ENCODE measurements at regions not wholly inside any gene's neighbourhood (a gene's known extent, or its start where the extent isn't known, plus 50 kb on each side); places are given as distances from the start of the nearest gene placed in this dataset.
"Not testable (repeated sequence)": the region's sequence is repeated elsewhere in the genome, so short reads cannot be mapped to it uniquely, and the experiment has no call there.

DNA sequence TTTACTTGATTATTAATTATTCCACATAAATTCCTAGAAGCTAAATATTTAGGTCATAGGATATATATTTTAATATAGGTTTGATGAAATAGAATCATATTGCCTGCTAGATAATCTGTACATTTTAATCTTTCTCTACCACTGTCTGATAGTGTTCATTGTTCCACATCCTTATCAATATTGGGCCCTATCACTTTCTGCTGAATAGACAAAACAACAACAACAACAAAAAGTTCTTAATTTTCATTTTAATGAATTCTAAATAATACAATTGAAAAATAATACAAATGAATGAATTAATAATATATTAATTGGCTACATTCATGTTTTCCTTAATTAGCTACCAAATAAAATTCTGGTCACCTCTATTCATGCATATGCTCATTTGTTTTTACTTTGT lies 1437.2 kb downstream of the LRFN5 start:
- DNase-seq (ENCODE audit: low spot score) = no peak

DNA sequence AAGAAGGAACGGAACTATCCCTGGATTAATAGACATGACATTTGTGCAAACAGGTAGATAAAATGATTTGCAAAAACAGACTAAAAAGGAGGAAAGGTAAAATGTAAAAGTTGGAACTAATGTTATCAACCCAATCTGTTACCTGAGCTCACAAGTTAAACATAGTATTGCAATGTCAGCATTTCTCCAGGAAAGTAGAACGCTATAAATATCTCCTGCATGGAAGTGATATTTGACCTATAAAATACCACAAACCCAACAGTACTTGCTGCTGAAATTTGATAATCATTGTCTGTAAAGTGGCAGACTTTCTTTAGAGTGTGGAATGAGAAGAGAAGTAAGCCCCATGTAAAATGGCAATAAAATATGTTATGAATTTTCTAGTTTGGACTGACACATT lies 1435.7 kb downstream of the LRFN5 start:
- DNase-seq (ENCODE audit: low spot score) = no peak

DNA sequence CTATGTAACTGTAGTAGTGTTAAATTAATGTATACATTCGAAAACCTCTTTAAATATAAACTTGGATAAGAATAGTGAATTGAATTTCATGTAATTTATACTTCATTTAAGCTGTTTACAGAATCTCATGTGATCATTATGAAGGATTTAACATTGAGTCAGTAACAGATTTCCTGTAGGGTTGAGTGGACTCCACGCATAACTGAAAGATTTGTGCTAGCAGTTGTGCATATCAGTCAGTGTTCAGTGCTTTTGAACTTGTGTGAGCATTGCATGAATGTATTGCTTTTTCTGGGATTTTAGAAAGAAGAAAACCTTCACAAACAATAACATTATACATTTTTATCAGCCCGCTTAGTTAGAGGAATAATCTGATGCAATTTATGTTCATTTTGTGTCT lies 1435.3 kb downstream of the LRFN5 start:
- no peak for DNase-seq (ENCODE audit: low spot score)

DNA sequence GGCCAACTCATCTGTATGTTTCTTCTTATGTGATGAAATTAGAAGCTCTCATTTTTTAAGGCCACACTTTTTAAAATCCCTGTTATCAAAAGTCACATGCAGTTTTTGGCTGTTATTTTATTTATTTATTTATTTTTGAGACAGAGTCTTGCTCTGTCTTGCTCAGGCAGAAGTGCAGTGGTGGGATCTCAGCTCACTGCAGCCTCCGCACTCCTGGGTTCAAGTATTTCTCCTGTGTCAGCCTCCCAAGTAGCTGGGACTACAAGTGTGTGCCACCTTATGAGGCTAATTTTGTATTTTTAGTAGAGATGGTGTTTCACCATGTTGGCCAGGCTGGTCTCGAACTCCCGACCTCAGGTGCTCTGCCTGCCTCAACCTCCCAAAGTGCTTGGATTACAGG lies 1434.5 kb downstream of the LRFN5 start:
- DNase-seq (ENCODE audit: low spot score) = no peak

DNA sequence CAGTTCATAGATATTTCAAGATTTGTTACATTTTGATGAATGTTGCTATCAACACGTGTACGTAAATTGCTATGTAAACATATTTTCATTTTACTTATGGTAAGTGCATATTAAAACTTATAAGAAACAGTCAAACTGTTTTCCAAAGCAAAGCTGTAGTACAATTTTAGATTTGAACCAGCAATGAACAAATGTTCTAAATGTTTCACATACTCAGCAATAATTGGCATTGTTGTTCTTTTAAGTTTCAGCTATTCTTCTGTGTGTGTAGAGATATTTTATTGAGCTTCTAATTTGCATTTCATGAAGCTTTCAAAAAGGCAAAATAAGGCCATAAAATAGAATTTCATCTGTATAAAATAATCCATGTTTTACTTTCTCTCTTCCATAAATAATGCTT lies 1433.2 kb downstream of the LRFN5 start:
- no peak for DNase-seq (ENCODE audit: low spot score)

DNA sequence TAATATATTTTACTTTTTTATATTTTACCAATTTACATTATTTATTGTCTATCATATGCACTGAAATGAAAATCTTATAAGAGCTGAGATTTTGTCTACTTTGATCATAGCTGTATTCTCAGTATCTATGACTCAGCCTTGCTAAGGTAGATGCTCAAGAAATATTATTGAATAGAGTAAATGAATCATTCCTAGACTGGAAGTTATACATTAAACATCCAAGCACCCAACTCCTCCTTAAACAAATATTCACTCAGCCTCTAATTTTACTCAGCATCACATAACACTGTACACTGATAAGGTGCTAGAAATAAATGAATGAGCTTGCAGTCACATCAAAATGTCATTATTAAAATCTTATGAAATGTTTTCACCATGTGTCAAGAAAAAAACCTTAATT lies 1424.9 kb downstream of the LRFN5 start:
- DNase-seq (ENCODE audit: low spot score) = no peak

DNA sequence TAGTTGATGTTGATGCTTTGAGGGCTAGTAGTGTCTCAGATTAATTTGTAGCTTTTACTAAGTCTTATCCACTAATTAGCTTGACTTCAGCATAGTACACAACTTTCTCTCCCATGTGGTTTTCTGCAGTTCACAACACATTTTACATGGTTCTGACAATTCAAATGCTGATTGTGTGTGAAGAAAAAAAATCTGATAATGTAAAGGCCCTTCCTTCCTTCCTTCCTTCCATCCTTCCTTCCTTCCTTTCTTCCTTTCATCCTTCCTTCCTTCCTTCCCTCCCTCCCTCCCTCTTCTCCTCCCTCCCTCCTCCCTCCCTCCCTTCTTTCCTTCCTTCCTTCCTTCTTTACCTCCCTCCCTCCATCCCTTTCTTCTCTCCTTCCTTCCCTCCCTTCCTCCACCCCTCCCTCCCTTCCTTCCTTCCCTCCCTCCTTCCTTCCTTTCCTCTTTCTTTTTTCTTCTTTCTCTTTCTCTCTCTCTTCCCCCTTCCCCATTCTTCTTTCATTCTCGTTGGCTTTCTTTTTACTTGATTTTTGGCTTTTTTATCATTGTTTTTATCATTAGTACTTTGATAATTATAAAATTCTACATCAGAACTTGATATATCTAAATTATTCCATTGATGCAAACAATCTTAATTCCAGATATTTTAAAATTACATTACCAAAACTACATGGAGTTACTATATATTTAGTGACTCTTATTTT lies 1415.6 kb downstream of the LRFN5 start:
- no peak for DNase-seq (ENCODE audit: low spot score)

DNA sequence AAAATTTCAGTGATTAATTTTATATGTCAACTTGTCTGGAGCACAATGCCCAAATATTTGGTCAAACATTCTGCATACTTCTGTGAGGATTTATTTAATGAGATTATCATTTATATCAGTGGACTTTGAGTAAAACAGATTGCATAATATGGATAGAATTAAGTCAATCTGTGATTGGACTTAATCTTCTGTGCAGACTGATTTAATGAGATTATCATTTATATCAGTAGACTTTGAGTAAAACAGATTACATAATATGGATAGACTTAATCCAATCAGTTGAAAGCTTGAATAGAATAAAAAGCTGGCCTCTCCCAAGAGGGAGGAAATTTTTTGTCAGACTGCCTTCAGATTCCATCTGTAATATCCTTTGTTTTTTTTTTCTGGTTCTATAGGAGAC lies 1413.2 kb downstream of the LRFN5 start:
- DNase-seq (ENCODE audit: low spot score) = no peak

DNA sequence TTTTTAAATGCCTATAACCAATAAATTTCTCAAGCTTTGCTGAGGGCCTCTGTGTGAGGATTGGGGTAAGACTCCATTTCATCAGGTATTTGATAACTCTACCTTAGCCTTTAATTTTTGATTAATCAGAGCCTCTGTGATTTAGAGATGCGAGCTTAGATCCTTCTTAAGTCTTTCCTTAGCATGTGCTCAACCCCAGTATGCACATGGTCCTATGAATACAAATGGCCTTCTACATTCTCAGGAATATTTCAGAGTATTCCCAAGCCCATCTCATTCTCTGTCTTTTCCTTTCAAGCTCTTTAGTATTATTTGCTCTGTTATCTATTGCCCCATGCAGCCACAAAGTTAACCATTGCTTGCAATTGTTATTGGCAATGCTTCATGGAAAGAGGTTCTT lies 1407.7 kb downstream of the LRFN5 start:
- no peak for DNase-seq (ENCODE audit: low spot score)

DNA sequence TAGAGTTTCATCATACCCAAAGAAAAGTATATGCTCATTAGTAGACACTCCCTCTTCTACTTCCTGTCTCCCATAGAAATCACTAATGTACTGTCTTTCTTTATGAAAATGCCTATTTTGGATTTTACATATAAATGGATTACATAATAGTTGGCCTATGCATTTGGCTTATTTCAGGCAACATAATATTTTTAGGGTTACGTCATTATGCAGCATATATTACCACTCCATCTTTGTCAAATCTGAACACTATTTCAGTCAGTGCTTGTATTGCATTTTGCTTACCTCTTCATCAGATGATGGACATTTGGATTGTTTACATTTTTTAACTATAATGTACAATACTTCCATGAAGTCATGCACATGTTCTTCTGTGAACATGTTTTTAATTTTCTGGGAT lies 1406.1 kb downstream of the LRFN5 start:
- no peak for DNase-seq (ENCODE audit: low spot score)

DNA sequence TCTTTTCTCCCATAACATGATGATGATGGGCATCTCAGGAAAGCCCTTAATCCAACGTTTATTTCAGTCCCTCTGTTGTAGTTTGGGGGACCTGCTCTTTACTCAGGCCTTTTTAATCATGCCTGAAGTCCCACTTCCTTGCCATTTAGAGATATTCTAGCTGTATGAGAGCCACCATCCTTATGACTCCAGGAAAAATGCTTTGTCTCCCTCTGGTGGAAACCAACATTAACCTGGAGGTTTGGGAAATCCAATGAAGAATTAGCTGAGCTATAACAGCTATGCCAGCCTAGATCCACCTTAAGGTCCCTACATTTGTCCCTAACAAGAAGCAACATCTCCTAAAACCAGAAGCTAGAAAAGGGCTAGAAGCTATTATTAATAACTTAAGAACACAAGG lies 1399.1 kb downstream of the LRFN5 start:
- DNase-seq (ENCODE audit: low spot score) = no peak

DNA sequence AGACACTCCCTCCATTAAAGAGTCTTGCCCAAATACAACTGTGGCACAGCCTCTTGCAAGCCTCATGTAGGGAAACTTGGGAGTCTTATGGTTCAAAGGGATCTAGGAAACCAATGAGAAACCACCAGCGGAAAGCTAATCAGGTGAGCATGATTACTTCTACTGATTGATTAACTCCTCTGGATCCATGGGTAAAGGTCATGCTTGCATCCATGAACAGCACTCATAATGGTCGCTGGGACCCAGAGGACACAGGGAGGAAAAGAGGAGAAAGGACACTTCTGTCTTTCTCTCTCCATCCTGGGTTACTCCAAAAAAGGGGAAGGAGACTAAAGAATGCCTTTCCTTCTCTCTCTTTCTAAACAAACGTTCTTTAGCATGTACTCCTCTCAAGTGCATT lies 1397.2 kb downstream of the LRFN5 start:
- DNase-seq (ENCODE audit: low spot score) = peak; percentile 18

DNA sequence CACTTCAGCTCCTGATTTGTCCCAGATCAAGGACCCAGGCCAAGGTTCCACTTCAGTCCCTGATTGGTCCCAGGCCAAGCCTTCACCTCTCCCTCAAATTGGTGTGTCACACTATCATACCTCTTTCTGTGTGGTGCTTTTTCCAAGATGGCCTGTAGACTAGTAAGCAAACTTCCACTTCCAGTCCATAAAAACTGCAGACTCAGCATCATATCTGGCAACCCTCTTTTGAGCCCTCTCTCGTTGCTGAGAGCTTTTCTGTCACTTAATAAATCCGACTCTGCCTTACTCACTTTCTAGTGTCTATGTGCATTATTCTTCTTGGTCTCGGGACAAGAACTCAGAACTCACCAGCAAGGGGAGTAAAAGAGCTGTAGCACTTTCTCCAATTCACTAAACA lies 1395.1 kb downstream of the LRFN5 start:
- DNase-seq (ENCODE audit: low spot score) = peak; percentile 8

DNA sequence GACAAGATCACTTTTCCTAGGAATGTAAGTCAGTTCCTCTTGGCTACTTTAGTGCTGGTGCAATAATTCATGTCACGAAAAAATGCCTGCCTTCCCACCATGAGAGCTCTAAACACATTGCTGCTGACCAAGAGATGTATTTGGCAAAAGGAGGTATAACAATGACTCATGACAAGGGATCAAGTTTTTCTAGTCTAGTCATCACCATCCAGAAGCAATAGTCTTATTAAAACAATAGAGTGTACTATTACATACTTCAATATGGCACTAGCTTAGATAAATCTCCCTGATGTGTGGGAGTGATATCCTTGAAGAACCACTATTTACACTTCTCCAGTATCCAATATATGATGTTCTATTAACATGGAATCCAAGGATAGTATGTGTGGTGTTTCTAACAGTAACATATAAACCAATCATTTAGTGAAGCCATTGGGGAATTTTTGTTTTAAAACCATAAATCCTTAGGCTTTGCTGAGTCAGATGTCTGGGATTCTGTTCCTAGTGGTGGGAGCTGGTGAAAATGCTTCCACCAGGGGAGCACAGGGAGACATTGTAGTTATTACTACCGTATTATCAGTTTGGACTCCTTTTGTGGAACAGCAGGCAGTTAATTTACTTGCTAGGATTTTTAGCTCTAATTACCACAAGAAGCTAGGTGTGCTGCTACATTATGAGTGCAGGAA lies 1387.5 kb downstream of the LRFN5 start:
- DNase-seq (ENCODE audit: low spot score) = no peak

DNA sequence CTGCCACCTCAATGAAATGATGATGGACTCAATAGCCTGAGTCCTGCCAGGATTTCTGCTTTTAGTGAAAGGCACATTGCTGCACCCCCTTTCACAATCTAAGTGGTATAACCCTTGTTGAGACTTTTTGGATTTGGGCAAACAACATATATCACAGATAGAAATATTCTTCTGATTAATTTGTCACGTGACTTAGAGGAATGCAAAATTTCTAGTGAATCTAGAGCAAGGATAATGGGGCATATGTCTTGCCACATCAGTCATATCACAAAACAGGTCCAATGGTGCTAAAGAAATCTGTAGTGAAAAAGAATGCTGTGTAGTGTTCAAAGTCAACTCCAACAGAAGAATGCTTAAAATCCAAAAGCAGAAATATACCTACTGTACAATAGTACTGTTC lies 1386.3 kb downstream of the LRFN5 start:
- no peak for DNase-seq (ENCODE audit: low spot score)

DNA sequence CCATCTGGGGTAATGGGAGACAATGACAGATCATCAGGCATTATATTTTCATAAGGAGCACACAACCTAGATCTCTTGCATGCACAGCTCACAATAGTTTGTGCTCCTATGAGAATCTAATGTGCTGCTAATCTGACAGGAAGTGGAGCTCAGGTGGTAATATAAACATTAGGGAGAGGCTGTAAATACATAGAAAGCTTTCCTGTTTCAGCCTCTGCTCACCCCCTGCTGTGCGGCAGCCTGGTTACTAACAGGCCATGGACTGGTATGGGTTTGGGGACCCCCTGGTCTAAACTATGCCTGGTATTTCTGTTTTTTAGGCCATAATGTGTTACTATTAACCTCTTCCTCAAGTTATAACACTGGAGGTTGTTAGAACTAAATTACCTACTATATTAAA lies 1373.7 kb downstream of the LRFN5 start:
- DNase-seq (ENCODE audit: low spot score) = no peak

DNA sequence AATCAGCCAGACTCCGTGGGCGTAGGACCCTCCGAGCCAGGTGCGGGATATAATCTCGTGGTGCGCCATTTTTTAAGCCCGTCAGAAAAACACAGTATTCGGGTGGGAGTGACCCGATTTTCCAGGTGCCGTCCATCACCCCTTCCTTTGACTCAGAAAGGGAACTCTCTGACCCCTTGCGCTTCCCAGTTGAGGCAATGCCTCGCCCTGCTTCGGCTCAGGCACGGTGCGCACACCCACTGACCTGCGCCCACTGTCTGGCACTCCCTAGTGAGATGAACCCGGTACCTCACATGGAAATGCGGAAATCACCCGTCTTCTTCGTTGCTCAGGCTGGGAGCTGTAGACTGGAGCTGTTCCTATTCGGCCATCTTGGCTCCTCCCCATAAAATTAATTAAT lies 1366.5 kb downstream of the LRFN5 start:
- DNase-seq (ENCODE audit: low spot score) = not testable (repeated sequence)

DNA sequence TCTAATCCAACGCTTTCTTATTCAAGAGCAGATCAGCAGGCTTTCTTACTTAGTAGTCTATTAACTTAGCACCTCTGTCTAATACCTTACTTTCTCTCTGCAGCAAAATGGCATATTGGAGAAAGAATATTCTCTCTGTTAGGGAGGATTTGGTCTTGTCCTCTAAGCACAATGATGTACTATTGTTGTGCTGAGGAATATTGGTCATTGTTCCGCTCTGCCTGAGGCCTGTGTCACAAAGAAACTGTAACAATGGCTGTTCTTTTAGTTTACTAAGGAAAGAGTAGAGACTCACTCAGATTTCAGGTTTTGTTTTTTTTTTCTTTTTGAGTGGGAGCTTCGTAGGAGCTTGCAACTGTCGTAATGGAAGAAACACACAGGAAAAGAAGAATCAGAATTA lies 1358.8 kb downstream of the LRFN5 start:
- no peak for DNase-seq (ENCODE audit: low spot score)

DNA sequence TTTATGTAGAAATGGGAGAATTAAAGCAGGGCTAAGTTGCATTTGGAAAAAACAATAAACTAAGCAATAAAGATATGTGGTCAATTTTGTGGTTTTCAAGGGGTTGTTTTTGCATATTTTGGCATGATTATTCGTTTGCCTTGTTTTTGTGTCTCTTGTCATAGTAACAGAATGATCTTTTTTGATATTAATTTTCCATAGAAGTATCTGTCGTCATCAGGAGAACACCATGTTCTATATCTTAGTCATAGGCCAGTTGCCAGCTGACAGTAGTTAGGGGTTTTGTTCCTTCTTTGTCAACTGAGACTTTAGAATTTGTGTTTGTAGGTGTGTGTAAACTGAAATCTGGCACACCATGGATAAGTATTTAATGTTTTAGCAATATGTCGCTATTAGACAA lies 1354.8 kb downstream of the LRFN5 start:
- no peak for DNase-seq (ENCODE audit: low spot score)

DNA sequence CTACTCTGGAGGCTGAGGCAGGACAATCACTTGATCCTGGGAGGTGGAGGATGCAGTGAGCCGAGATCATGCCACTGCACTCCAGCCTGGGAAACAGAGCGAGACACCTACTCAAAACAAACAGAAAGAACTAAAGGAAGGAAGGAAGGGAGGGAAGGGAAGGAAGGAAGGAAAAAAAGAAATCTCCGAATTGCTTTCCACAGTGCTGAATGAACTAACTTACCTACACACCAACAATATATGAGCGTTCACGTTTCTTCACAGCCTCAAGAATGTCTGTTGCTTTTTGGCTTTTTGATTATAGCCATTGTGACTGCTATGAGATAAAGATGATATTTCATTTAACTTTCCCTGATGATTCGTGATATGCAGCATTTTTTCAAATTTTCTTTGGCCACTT lies 1343.7 kb downstream of the LRFN5 start:
- DNase-seq (ENCODE audit: low spot score) = no peak

DNA sequence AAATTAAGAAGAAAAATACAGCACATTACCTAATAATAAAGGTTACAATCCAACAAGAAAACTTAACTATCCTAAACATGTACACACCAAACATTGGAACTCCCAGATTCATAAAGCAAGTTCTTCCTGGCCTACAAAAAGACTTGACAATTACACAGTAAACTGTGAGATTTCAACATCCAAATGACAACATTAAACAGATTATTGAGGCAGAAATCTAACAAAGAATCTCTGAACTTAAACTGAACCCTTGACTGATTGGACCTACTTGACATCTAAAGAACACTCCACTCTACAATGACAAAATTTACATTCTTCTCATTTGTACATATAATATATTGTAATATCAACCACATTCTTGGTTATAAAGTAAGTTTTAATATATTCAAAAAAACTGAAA lies 1341.3 kb downstream of the LRFN5 start:
- no peak for DNase-seq (ENCODE audit: low spot score)

DNA sequence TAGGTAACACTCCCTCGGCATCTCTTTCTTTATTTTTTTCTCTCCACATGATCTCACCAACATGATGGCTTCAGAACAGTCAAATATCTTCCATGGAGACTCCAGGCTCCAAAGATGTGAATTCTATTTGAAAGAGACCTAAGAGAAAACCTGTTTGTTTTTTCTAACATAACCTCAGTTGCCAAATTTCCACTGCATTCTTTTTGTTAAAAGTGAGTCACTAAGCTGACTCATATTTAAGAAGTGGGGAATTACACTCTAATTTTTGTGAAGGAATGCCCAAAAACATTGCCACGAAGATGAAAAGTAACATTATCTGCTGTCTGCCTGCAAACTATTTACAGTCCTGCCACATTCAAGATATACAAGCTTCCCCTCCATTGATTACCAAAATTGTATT lies 1337.6 kb downstream of the LRFN5 start:
- DNase-seq (ENCODE audit: low spot score) = no peak

DNA sequence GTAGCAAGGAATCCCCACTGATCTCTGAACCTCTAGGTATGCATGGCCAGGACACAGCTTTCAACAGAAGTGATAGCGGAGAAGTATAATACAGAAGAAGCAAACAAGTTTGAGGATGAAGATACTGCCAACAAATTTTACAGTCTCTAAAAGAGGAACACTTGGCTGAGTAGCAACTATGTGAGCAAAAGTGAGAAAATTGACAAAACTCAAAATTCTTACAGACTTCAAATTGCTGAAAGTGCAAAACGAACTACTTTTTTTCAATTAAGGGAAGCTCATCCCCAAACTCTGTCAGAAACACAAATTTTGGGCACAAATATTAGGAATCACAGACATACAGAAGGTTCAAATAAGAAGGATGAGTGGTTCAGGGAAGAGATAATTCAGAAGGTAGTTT lies 1324.6 kb downstream of the LRFN5 start:
- no peak for DNase-seq (ENCODE audit: low spot score)

DNA sequence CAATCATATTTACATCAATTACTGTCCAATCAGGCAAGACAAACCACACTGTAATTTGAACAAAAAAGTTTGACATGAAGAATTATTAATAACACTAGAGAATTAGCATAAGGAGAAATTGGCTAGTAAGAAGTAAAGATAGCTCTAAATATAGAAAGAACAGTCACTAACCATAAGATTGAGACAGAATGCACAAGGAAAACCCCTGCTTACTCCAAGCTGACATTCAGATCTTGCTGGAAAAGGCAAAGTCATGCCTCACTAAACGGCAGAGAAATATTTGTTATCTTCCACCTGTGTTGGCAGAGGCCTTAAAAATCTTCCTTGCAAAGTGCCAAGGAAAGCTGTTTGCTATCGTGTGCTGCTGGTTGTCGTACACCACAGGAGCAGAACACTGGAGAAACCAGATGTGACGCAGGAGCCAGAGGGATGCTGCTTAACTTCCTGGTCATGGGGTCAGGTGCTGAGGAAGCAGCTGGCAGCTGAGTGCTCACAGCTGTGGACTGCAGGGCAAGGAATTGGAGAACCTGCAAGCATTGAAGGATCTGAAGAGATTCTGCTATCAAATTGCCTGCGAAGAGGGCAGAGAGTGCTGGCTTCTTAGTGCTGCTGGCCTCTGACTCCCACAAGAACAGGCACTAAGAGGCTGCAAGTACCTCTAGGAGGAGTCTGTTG lies 1323.3 kb downstream of the LRFN5 start:
- no peak for DNase-seq (ENCODE audit: low spot score)
